Activated naive CD8-positive, alpha-beta T cell (primary cell): ENCODE measurements at regions not wholly inside any gene's neighbourhood (a gene's known extent, or its start where the extent isn't known, plus 50 kb on each side); places are given as distances from the start of the nearest gene placed in this dataset.

Experiments used
- H3K27ac Mint-ChIP-seq: one replicate; pipeline ENCODE4 v1.8.0; 2021; ENCODE audit warnings: mixed read lengths
- H3K27me3 Mint-ChIP-seq: one replicate; pipeline ENCODE4 v1.8.0; 2021; ENCODE audit warnings: mixed read lengths
- H3K36me3 Mint-ChIP-seq: one replicate; pipeline ENCODE4 v1.8.0; 2021; ENCODE audit warnings: mixed read lengths
- H3K4me1 Mint-ChIP-seq: one replicate; pipeline ENCODE4 v1.8.0; 2021; ENCODE audit warnings: low read depth, mixed read lengths
- H3K4me3 Mint-ChIP-seq: one replicate; pipeline ENCODE4 v1.8.0; 2021; ENCODE audit warnings: mild to moderate bottlenecking, mixed read lengths
- H3K9me3 Mint-ChIP-seq: one replicate; pipeline ENCODE4 v1.8.0; 2021; ENCODE audit warnings: low read depth, mixed read lengths

DNA sequence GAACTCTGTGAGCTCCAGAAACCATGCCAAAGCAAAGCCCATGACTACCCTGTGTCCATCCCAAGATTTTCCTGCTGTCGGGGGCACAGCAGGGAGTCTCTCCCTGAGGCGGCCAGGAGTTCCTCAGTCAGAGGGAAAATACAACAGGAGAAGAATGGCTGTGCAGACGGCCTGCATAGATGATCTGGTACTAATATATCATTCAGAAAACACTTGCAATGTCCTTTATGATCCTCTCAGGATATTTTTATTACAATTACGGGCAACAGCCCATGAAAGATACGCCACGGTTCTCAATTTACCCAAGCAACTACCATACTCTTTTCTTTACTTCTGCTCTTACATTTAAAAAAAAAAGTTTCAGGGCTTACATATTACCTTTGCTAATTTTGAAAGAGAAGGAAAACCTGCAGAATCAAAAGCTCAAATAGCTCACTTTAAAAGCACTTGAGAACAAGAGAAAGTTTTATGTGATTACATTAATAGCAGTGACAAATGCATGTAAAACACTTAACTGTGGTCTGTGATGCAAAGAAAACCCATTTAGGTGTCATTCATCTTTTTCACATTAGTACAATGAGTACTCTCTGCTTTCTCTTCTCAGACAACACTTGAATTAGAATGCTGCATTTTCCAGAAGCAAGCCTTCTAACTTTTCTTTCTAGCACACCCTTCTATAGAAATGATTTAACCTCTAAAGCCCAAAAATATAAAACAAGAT, 460.8 kb downstream of the KLF5 start:
- H3K4me3 Mint-ChIP-seq = peak overlapping the region; percentile 49
- peaks cover 22% of the 10 kb centered on the region for H3K4me1 Mint-ChIP-seq
- H3K9me3 Mint-ChIP-seq = no peaks in the 10 kb centered on the region
- H3K27ac Mint-ChIP-seq = peak overlapping the region; percentile 83
- H3K36me3 Mint-ChIP-seq = peaks cover 4% of the 10 kb centered on the region
- no peaks in the 10 kb centered on the region for H3K27me3 Mint-ChIP-seq

DNA sequence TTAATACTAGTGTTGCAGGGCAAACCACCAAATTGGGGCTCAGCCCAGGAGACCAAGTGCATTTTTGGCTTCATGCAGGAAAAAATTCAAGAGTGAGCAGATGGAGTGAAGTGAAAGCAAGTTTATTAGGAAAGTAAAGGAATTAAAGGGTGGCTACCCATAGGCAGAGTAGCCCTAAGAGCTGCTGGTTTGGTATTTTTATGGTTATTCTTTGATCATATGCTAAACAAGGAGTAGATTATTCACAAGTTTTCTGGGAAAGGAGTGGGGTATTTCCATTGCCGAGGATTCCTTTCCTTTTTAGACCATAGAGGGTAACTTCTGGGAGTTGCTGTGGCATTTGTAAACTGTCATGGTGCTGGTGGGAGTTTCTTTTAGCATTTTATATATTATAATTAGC, 459.0 kb downstream of the KLF5 start:
- H3K4me3 Mint-ChIP-seq = no peak overlapping the region
- H3K27me3 Mint-ChIP-seq = no peaks in the 10 kb centered on the region
- H3K9me3 Mint-ChIP-seq = no peaks in the 10 kb centered on the region
- H3K4me1 Mint-ChIP-seq = peaks cover 22% of the 10 kb centered on the region
- H3K27ac Mint-ChIP-seq = no peak overlapping the region
- peaks cover 4% of the 10 kb centered on the region for H3K36me3 Mint-ChIP-seq

DNA sequence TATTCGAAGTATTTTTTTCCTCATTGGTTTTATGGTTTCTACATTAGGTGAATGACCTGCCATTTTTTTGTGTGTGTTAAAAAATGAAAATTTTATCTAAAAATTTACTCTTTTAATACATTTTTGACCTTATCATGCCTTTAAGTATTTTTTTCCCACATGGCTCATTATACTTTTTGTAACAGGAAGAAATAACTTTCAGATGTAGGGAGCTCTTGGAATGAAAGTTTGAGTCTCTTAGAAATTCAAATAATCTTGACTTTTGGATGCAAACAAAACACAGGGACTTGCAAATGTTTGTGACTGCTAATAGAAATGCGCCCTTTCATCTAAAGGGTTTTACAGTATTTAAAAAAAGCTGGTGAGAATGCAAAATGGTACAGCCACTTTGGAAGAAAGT, 457.9 kb downstream of the KLF5 start:
- no peaks in the 10 kb centered on the region for H3K27me3 Mint-ChIP-seq
- peaks cover 18% of the 10 kb centered on the region for H3K4me1 Mint-ChIP-seq
- H3K36me3 Mint-ChIP-seq = peaks cover 4% of the 10 kb centered on the region
- no peak overlapping the region for H3K27ac Mint-ChIP-seq
- H3K9me3 Mint-ChIP-seq = no peaks in the 10 kb centered on the region
- H3K4me3 Mint-ChIP-seq = no peak overlapping the region

DNA sequence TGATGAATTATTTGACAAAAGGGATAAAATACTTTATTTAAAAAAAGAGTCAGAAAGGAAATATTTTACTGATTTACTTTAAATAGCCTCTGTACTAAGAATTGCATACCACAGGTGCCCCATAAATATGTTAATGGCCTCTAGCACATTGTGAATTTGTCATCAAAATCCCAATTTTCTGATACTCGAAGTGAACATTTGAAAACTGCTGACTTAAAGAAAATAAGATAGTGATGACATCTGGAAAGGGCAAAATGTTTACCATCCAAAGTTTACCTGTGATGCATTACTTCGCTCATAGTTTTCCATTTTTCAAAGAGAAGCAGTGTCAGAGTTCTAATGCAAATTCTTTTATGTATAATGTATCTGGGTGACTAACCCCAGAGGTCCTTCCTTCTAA, 455.4 kb downstream of the KLF5 start:
- H3K9me3 Mint-ChIP-seq = peaks cover 6% of the 10 kb centered on the region
- no peak overlapping the region for H3K4me3 Mint-ChIP-seq
- H3K36me3 Mint-ChIP-seq = peaks cover 7% of the 10 kb centered on the region
- H3K27ac Mint-ChIP-seq = no peak overlapping the region
- no peaks in the 10 kb centered on the region for H3K27me3 Mint-ChIP-seq
- no peaks in the 10 kb centered on the region for H3K4me1 Mint-ChIP-seq

DNA sequence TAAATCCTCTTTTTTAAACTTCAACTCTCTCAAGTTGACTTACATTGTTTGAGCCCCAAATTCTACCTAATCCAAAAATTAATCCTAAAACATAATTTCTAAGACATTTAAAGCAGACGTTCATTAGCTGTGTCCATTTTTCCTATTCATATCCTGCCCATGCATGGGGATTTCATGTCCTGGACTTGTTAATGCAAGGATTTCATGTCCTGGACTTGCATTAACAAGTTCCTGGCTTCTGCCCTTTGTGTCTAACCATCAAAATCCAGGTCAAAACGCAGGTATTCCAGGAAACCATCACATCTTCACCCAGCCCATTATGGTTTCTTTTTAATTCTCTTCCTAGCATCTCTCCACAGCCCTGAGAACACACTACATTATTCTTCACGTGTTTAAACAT, 454.9 kb downstream of the KLF5 start:
- H3K4me3 Mint-ChIP-seq = no peak overlapping the region
- no peaks in the 10 kb centered on the region for H3K4me1 Mint-ChIP-seq
- H3K27me3 Mint-ChIP-seq = no peaks in the 10 kb centered on the region
- no peak overlapping the region for H3K27ac Mint-ChIP-seq
- peaks cover 7% of the 10 kb centered on the region for H3K36me3 Mint-ChIP-seq
- H3K9me3 Mint-ChIP-seq = peaks cover 6% of the 10 kb centered on the region

DNA sequence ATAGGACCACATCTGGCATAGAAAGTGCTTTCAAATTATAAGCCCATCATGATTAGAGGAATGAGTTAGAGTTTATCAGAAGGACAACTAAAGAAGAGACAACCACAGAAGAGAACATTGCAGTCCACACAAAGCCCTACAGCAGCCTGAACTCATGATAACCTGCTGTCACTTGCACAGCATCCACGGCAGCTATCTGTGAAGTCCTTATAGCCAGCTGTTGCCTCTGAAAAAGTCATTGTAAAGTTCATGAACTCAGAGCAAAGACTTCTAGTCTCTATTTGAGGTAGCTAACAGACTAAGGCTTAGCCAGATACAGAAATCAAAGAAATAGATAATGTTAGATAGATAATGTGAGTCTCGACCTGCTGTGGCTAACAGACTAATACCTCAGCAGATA, 450.0 kb downstream of the KLF5 start:
- Mint-ChIP-seq H3K36me3 (peaks cover 6% of the 10 kb centered on the region), H3K4me1 (no peaks in the 10 kb centered on the region), H3K4me3 (no peak overlapping the region), H3K27ac (no peak overlapping the region), H3K27me3 (no peaks in the 10 kb centered on the region), H3K9me3 (peaks cover 6% of the 10 kb centered on the region)

DNA sequence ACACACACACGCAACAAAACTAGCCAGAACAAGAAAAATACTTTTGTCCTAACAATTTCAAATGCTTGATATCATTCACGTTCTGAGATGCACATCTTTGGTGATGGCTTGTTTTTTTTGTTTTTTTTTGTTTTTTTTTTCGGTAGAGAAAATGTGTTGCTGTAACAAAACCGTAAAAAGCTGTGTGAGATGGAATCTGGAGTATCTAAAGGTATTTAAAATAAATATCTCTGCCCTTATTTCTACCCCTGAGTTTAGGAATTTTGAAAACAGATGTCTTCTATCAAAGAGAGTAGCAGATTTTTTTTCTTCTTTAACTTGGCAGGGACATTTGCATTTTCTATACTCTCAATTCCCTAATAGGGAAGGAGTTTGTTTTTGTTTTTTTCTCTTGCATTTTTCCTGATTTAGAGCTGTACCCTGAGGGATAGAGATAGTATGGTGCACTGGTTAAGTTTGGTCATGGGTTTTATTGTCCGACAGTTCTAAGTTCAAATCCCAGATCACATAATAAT, 446.6 kb downstream of the KLF5 start:
- no peak overlapping the region for H3K4me3 Mint-ChIP-seq
- peaks cover 2% of the 10 kb centered on the region for H3K36me3 Mint-ChIP-seq
- no peaks in the 10 kb centered on the region for H3K27me3 Mint-ChIP-seq
- H3K27ac Mint-ChIP-seq = no peak overlapping the region
- no peaks in the 10 kb centered on the region for H3K4me1 Mint-ChIP-seq
- H3K9me3 Mint-ChIP-seq = no peaks in the 10 kb centered on the region

DNA sequence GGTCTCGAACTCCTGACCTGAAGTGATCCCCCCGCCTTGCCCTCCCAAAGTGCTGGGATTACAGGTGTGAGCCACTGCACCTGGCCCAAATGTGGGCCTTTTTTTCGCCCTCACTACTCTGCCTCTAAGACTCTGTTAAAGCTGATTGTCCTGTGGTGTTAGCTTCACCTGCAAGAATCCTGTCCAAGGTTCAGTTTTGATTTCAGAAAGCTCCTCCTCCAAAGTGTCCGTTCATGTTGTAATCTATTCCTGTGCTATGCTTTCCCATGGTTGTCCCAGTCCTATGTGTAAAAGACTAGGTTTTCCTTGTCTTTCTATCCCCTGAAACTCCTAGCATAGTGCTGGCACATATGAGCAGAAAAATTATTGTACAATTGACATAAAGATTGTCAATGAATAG, 440.9 kb downstream of the KLF5 start:
- Mint-ChIP-seq H3K4me3 (no peak overlapping the region), H3K27ac (no peak overlapping the region), H3K9me3 (no peaks in the 10 kb centered on the region), H3K27me3 (no peaks in the 10 kb centered on the region), H3K36me3 (no peaks in the 10 kb centered on the region), H3K4me1 (no peaks in the 10 kb centered on the region)

DNA sequence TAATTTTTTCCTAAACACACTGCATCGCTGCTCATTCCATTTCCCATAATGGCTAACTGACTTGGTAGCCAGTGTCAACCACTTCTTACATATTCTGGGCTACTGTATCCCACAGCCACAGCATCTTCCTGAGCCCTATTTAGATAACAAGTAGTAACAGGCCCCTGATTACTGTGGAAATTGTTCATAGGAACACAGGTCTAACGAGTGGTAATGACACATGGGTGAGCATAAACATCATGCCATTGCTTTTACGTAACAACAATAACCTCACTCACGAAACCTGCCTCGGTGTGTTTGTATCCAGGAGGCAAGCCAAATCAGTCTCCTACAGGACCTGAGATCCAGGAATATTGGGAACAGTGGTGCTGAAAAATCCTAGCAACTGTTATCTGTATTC, 438.6 kb downstream of the KLF5 start:
- no peaks in the 10 kb centered on the region for H3K36me3 Mint-ChIP-seq
- H3K9me3 Mint-ChIP-seq = no peaks in the 10 kb centered on the region
- H3K4me1 Mint-ChIP-seq = peaks cover 7% of the 10 kb centered on the region
- H3K27me3 Mint-ChIP-seq = no peaks in the 10 kb centered on the region
- no peak overlapping the region for H3K27ac Mint-ChIP-seq
- no peak overlapping the region for H3K4me3 Mint-ChIP-seq

DNA sequence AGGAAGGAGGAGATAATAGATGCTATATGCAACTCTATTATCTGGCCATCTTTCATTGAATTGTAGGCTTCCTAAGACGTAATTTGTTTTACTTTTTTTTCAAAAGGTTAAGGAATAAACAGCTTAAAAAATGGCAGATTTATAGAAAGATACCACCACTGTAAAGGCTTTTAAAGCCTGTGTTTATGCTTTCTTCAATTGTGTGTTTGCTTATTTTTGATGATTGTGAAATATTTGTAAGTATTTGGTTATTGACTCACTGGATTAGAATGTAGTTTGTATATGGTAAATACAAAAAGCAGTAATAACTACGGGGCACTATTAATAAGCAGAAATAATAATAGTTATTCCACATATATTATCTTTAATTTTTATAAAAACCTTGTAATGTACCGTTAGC, 437.9 kb downstream of the KLF5 start:
- no peak overlapping the region for H3K27ac Mint-ChIP-seq
- H3K27me3 Mint-ChIP-seq = no peaks in the 10 kb centered on the region
- H3K4me3 Mint-ChIP-seq = no peak overlapping the region
- no peaks in the 10 kb centered on the region for H3K36me3 Mint-ChIP-seq
- no peaks in the 10 kb centered on the region for H3K9me3 Mint-ChIP-seq
- H3K4me1 Mint-ChIP-seq = peaks cover 7% of the 10 kb centered on the region

DNA sequence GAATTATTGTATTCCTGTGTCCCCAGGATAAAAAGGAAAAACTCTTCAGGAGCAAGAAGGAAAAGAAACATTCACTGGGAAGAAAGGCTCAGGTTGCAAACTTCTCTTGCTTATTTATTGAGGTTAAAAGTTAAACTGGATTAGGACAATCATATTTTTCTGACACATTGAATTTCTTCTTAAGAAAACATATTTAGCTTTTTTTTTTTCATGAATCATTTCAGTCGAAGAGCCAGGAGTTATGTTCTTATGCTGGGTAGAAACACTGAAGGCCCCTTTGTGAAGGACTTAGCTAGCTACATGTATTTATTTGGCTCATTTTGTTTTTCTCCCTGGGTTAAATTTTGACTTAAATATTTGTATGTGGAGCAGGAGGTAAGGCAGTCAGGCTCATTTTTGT, 434.0 kb downstream of the KLF5 start:
- peaks cover 7% of the 10 kb centered on the region for H3K4me1 Mint-ChIP-seq
- H3K4me3 Mint-ChIP-seq = no peak overlapping the region
- no peaks in the 10 kb centered on the region for H3K27me3 Mint-ChIP-seq
- H3K36me3 Mint-ChIP-seq = no peaks in the 10 kb centered on the region
- peaks cover 6% of the 10 kb centered on the region for H3K9me3 Mint-ChIP-seq
- H3K27ac Mint-ChIP-seq = no peak overlapping the region

DNA sequence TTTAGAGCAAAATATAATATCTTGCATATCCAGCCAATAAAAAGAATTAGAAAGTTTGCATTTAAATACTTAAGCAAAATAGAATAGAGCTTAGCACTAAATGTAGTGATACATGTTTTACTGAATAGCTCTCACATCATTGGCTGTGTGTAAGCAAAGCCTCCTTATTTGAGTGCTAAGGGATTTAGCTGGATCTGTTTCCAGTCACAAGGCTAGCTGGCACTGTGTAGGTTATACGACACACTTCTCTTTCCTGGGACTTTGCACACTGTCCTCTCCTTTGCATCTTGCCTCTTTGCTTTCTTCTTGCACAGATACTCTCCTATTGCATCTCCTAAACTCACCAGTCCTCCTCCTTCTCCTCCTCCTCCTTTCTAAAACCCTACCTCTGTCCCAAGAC, 423.8 kb downstream of the KLF5 start:
- Mint-ChIP-seq H3K36me3 (peaks cover 3% of the 10 kb centered on the region), H3K4me1 (no peaks in the 10 kb centered on the region), H3K4me3 (no peak overlapping the region), H3K27me3 (no peaks in the 10 kb centered on the region), H3K9me3 (no peaks in the 10 kb centered on the region), H3K27ac (no peak overlapping the region)

DNA sequence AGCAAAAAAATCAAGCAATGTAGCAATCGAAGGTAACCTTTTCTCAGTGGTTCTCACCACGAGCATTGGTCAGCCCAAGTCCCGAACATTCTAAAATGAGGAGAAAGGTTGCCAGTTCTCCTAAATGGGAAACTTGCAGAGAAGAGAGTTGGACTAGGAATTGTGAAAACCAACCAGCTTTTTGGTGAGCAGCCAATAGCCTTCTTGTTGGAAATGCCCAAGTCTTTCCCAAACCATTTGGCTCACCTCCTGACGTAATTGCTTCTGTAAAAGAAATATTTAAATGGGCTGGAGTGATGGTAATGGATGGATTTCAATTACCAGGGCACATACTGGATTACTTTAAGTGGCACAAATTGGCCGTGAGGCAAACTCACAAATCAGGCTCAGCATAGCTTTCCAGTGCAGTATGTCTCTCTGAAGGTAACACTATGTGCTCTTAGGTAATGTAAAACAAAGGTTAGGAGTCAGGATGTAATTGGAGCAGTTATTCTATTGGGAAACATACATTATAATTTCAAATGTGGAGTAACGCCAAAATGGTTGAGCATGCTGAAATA, 423.2 kb downstream of the KLF5 start:
- H3K27me3 Mint-ChIP-seq = no peaks in the 10 kb centered on the region
- H3K4me1 Mint-ChIP-seq = no peaks in the 10 kb centered on the region
- H3K4me3 Mint-ChIP-seq = no peak overlapping the region
- H3K27ac Mint-ChIP-seq = no peak overlapping the region
- peaks cover 3% of the 10 kb centered on the region for H3K36me3 Mint-ChIP-seq
- no peaks in the 10 kb centered on the region for H3K9me3 Mint-ChIP-seq

DNA sequence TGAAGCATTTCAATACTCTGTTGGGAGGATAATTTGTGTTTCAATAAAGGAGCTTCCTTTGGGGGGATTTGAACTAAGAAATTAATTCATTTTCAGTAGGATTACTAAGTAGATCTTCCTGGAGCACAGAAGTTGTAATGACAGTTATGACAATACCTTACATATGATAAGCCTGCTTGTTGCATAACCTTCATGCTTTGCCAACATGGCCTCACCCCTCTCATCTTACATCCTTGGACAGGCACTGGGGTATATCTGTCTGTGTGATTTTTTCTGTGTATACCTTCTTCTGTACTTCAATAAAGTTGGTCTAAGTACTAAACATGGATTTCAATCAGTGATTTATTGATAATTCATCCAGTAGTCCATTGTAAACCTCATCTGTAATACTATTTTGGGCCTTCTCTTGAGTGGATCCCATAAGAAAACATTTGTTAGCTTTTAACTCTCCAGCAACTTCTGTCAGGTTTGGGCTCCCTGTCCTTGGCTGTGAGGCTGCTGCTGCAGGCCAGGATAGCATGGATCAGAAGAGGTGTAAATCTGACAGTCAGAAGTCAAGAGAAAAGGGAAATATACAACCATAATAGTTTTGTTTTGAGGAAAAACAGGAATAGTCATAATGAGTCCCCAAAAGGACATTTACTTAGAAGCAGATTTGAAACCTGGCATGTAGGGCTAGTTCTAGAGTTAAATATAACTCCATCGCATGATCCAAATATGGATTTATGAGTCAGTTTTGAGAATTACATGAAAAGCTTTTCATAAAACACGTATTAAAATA, 422.2 kb downstream of the KLF5 start:
- no peaks in the 10 kb centered on the region for H3K9me3 Mint-ChIP-seq
- no peak overlapping the region for H3K27ac Mint-ChIP-seq
- no peaks in the 10 kb centered on the region for H3K27me3 Mint-ChIP-seq
- no peaks in the 10 kb centered on the region for H3K4me1 Mint-ChIP-seq
- H3K4me3 Mint-ChIP-seq = no peak overlapping the region
- peaks cover 3% of the 10 kb centered on the region for H3K36me3 Mint-ChIP-seq

DNA sequence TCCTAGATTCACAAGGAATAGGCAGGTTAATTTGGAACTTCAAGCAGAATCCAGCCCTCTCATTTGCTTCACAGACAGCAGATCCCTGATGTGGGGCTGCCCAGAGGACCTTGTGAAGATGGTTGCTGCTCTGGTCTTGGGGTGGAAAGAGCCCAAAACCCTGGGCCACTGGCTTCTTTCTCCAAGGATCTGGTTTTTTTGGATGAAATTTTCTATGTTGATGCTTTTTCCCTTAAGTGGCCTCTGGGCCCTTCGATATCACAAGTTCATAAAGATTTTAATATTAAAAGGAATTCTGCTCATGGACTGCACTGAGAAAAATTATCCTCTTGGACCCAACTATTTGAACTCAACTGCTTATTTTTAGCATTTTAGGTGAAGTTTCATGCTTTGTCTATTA, 421.1 kb downstream of the KLF5 start:
- no peaks in the 10 kb centered on the region for H3K4me1 Mint-ChIP-seq
- no peaks in the 10 kb centered on the region for H3K27me3 Mint-ChIP-seq
- H3K27ac Mint-ChIP-seq = no peak overlapping the region
- H3K9me3 Mint-ChIP-seq = no peaks in the 10 kb centered on the region
- peaks cover 3% of the 10 kb centered on the region for H3K36me3 Mint-ChIP-seq
- H3K4me3 Mint-ChIP-seq = no peak overlapping the region
